Brain microvascular endothelial cell (primary cell): ENCODE measurements at regions not wholly inside any gene's neighbourhood (a gene's known extent, or its start where the extent isn't known, plus 50 kb on each side); places are given as distances from the start of the nearest gene placed in this dataset.

Experiments used
- DNase-seq: peaks from one replicate; pipeline ENCODE4 v3.0.0-alpha.2; 2020
- H3K27ac ChIP-seq: fragments of 250-450 bp; sonication (Bioruptor Pico); 2 replicates; pipeline ENCODE4 v1.5.1; 2020; ENCODE audit warnings: mild to moderate bottlenecking, moderate library complexity
- H3K27me3 ChIP-seq: fragments of 250-450 bp; sonication (Bioruptor Pico); replicated peaks from 2 replicates; pipeline ENCODE4 v1.5.1; 2020; ENCODE audit warnings: mild to moderate bottlenecking
- H3K36me3 ChIP-seq: fragments of 250-450 bp; sonication (Bioruptor Pico); replicated peaks from 2 replicates; pipeline ENCODE4 v1.5.1; 2020; ENCODE audit warnings: mild to moderate bottlenecking
- H3K4me3 ChIP-seq: 2 replicates; pipeline ENCODE4 v1.5.1; 2011; ENCODE audit warnings: low read depth, mild to moderate bottlenecking, control low read depth, low read length, moderate library complexity
- in situ Hi-C: cut with HindIII; loops from 2 replicates; pipeline ENCODE4 v1.10.0; 2017; ENCODE audit warnings: low sequenced_read_pairs, low pct_ligation_motif_present
- TF ChIP-seq, protein P1 (sequence below): IDR thresholded peaks from 2 replicates; pipeline ENCODE4 v1.5.1; 2011; ENCODE audit warnings: low read depth, mild to moderate bottlenecking, moderate library complexity, low read length, control low read depth, inconsistent platforms; ENCODE audit errors: missing control alignments

GRCh38 chr11:69545976-69546617 is 64.6 kb downstream of the LINC01488 start:
- in situ Hi-C loops: no loop called here
- TF ChIP-seq, protein P1, sequence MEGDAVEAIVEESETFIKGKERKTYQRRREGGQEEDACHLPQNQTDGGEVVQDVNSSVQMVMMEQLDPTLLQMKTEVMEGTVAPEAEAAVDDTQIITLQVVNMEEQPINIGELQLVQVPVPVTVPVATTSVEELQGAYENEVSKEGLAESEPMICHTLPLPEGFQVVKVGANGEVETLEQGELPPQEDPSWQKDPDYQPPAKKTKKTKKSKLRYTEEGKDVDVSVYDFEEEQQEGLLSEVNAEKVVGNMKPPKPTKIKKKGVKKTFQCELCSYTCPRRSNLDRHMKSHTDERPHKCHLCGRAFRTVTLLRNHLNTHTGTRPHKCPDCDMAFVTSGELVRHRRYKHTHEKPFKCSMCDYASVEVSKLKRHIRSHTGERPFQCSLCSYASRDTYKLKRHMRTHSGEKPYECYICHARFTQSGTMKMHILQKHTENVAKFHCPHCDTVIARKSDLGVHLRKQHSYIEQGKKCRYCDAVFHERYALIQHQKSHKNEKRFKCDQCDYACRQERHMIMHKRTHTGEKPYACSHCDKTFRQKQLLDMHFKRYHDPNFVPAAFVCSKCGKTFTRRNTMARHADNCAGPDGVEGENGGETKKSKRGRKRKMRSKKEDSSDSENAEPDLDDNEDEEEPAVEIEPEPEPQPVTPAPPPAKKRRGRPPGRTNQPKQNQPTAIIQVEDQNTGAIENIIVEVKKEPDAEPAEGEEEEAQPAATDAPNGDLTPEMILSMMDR: no peak
- no peaks in the 10 kb centered on the region for H3K36me3 ChIP-seq
- H3K4me3 ChIP-seq: no peak overlapping the region
- no peaks in the 10 kb centered on the region for H3K27me3 ChIP-seq
- H3K27ac ChIP-seq: no peak overlapping the region
- no peak for DNase-seq

GRCh38 chr11:69546735-69547370 is 65.4 kb downstream of the LINC01488 start:
- in situ Hi-C loops: no loop called here
- H3K4me3 ChIP-seq: no peak overlapping the region
- H3K27ac ChIP-seq: no peak overlapping the region
- DNase-seq: no peak
- no peaks in the 10 kb centered on the region for H3K27me3 ChIP-seq
- TF ChIP-seq, protein P1: no peak
- H3K36me3 ChIP-seq: no peaks in the 10 kb centered on the region

DNA sequence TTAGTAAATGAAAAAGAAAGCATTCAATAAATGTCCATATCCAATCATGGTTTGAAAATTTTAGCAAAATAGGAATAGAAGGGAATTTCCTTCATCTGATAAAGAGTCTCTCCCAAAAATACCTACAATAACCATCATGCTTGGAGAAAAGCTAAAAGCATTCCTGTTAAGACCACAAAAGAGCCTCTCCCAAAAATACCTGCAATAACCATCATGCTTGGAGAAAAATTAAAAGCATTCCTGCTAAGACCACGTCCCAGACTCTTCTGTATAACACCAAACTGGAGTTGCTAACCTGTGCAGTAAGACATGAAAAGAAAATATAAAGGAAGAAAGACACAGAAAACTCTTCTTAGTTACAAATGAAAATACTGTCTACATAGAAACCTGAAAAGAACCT is 69.4 kb downstream of the LINC01488 start:
- H3K27me3 ChIP-seq: no peaks in the 10 kb centered on the region
- in situ Hi-C loops: no loop called here
- no peak for DNase-seq
- no peak overlapping the region for H3K27ac ChIP-seq
- H3K4me3 ChIP-seq: no peak overlapping the region
- TF ChIP-seq, protein P1: no peak
- no peaks in the 10 kb centered on the region for H3K36me3 ChIP-seq

DNA sequence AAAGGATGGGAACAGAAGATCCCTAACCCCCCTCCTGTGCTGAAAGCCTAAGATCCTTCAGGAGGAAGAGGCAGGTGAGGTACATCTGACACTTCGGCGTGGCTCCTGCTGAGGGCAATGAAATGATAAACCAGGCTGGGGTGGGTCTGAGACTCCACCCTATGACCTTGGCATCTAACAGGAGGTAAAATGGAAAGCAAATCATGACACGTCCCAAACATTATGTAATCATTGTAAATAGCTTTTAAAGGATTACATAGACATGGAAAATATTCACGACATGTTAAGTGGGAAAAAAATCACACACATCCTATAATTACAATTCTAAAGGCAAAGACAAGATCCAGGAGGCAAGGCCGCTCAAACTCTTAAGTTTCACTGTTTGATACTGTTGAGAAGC is 70.5 kb downstream of the LINC01488 start:
- H3K36me3 ChIP-seq: no peaks in the 10 kb centered on the region
- DNase-seq: no peak
- no peak overlapping the region for H3K27ac ChIP-seq
- H3K4me3 ChIP-seq: no peak overlapping the region
- no peaks in the 10 kb centered on the region for H3K27me3 ChIP-seq
- in situ Hi-C loops: no loop called here
- TF ChIP-seq, protein P1: no peak

- in situ Hi-C loops: no loop called here
- H3K27ac ChIP-seq: no peak overlapping the region
- H3K27me3 ChIP-seq: no peaks in the 10 kb centered on the region
- H3K4me3 ChIP-seq: no peak overlapping the region
- TF ChIP-seq, protein P1: no peak
- DNase-seq: no peak
- H3K36me3 ChIP-seq: no peaks in the 10 kb centered on the region
Observed at GRCh38 chr11:69552951-69553350, 71.5 kb downstream of the LINC01488 start.
